ENCODE measurements at regions not wholly inside any gene's neighbourhood (a gene's known extent, or its start where the extent isn't known, plus 50 kb on each side); places are given as distances from the start of the nearest gene placed in this dataset.

DNA sequence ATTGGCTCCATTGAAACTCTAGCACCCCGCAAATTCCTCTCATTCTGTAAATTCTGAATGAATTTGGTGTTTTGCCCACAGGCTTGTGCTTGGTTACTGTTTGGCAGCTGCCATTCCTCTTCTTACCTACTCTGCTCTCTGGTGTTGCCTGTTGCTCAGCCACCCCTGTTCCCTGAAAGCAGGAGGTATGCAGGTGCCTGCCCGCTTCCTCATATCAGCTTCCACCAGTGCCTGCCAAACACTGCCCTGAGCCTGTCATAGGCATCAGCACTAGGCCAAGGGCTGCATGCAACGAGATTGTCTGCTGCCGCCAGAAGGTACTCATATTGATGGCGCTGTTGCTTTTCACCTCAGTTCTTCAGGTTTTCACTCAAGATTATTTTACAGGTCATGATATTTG is 978.1 kb downstream of the C4orf33 start:
- TF ChIP-seq CTCF (IDR thresholded peaks at IDR 0.05), result no peak
- no peak for TF ChIP-seq POLR2A (IDR thresholded peaks at IDR 0.05)
